Epithelial cell of proximal tubule (primary cell): ENCODE measurements at regions not wholly inside any gene's neighbourhood (a gene's known extent, or its start where the extent isn't known, plus 50 kb on each side); places are given as distances from the start of the nearest gene placed in this dataset.

Experiments
- DNase-seq: peaks from one replicate; pipeline ENCODE4 v3.0.0-alpha.2; 2011; ENCODE audit warnings: low read depth
- H3K4me3 ChIP-seq: 2 replicates; pipeline ENCODE4 v1.5.1; 2011; ENCODE audit warnings: low read depth, mild to moderate bottlenecking, low read length
- CTCF ChIP-seq: conservative IDR thresholded peaks from 2 replicates; pipeline ENCODE4 v1.5.1; 2012; ENCODE audit warnings: low read depth, mild to moderate bottlenecking, low read length

- H3K4me3 ChIP-seq: no peak overlapping the region
- DNase-seq: no peak
- no peak for TF ChIP-seq CTCF
Measured at GRCh38 chr9:29640507-29640906, 2067.2 kb upstream of the C9orf72 start.

GRCh38 chr9:29644514-29644913 lies 2071.2 kb upstream of the C9orf72 start:
- DNase-seq: no peak
- no peak overlapping the region for H3K4me3 ChIP-seq
- TF ChIP-seq CTCF: no peak

- H3K4me3 ChIP-seq: no peak overlapping the region
- DNase-seq: no peak
- no peak for TF ChIP-seq CTCF
Measured at GRCh38 chr9:29647451-29647850, 2074.2 kb upstream of the C9orf72 start.

- H3K4me3 ChIP-seq: no peak overlapping the region
- TF ChIP-seq CTCF: no peak
- no peak for DNase-seq
Measured at GRCh38 chr9:29648132-29648531, 2074.9 kb upstream of the C9orf72 start.

- no peak for DNase-seq
- no peak overlapping the region for H3K4me3 ChIP-seq
- no peak for TF ChIP-seq CTCF
Measured at GRCh38 chr9:29648601-29649000, 2075.3 kb upstream of the C9orf72 start.

- no peak overlapping the region for H3K4me3 ChIP-seq
- no peak for TF ChIP-seq CTCF
- no peak for DNase-seq
Measured at GRCh38 chr9:29656641-29657406, 2083.5 kb upstream of the C9orf72 start.

- no peak for DNase-seq
- no peak overlapping the region for H3K4me3 ChIP-seq
- TF ChIP-seq CTCF: no peak
Measured at GRCh38 chr9:29657821-29658220, 2084.5 kb upstream of the C9orf72 start.
